Uterus (tissue), 2 donors: ENCODE measurements at regions not wholly inside any gene's neighbourhood (a gene's known extent, or its start where the extent isn't known, plus 50 kb on each side); places are given as distances from the start of the nearest gene placed in this dataset.

Source experiments
- CTCF ChIP-seq, 4 experiments: fragments of 200-600 bp in 2 of 4; fragments of 450-650 bp in 2 of 4; sonication (generic) in 2 of 4; IDR thresholded peaks; one replicate each; pipeline ENCODE4 v1.5.1; 2016 to 2019; ENCODE audit warnings: antibody characterized with exemption in 4 of 4, mild to moderate bottlenecking in 2 of 4, moderate library complexity in 1 of 4
- POLR2A ChIP-seq, 2 donors: fragments of 450-650 bp; IDR thresholded peaks; one replicate each; pipeline ENCODE4 v1.6.1; 2016; ENCODE audit warnings: antibody characterized with exemption in 2 of 2, mild to moderate bottlenecking in 1 of 2, moderate library complexity in 1 of 2

GRCh38 chr4:180852738-180853137 lies 1390.5 kb upstream of the TENM3 start:
- TF ChIP-seq CTCF (IDR thresholded peaks at IDR 0.05) (no peak), POLR2A (IDR thresholded peaks at IDR 0.05) (no peak)
